IPS-18a (cell line): ENCODE measurements at regions not wholly inside any gene's neighbourhood (a gene's known extent, or its start where the extent isn't known, plus 50 kb on each side); places are given as distances from the start of the nearest gene placed in this dataset.
"Not testable (repeated sequence)": the region's sequence is repeated elsewhere in the genome, so short reads cannot be mapped to it uniquely, and the experiment has no call there.

Source experiments
- H3K27ac ChIP-seq: one replicate; pipeline ENCODE4 v1.5.1; 2013; ENCODE audit warnings: low read length
- H3K27me3 ChIP-seq: one replicate; pipeline ENCODE4 v1.6.1; 2013; ENCODE audit warnings: mild to moderate bottlenecking, low read length; ENCODE audit not compliant: control insufficient read depth, insufficient read depth
- H3K36me3 ChIP-seq: one replicate; pipeline ENCODE4 v1.6.1; 2013; ENCODE audit warnings: low read depth, low read length; ENCODE audit not compliant: control insufficient read depth
- H3K4me1 ChIP-seq: one replicate; pipeline ENCODE4 v1.6.1; 2013; ENCODE audit warnings: low read depth, low read length; ENCODE audit not compliant: control insufficient read depth
- H3K4me3 ChIP-seq: one replicate; pipeline ENCODE4 v1.5.1; 2013; ENCODE audit warnings: low read length
- H3K9ac ChIP-seq: one replicate; pipeline ENCODE4 v1.6.1; 2013; ENCODE audit warnings: mild to moderate bottlenecking, low read length, moderate library complexity
- H3K9me3 ChIP-seq: one replicate; pipeline ENCODE4 v1.6.1; 2013; ENCODE audit warnings: low read depth, low read length; ENCODE audit not compliant: control insufficient read depth

- Histone ChIP-seq H3K36me3 (no peaks in the 10 kb centered on the region), H3K9me3 (no peaks in the 10 kb centered on the region), H3K27me3 (no peaks in the 10 kb centered on the region), H3K9ac (no peak overlapping the region), H3K27ac (no peak overlapping the region), H3K4me3 (no peak overlapping the region), H3K4me1 (no peaks in the 10 kb centered on the region)
Observed at GRCh38 chr9:129542741-129543140, 78.2 kb downstream of the C9orf50 start.

DNA sequence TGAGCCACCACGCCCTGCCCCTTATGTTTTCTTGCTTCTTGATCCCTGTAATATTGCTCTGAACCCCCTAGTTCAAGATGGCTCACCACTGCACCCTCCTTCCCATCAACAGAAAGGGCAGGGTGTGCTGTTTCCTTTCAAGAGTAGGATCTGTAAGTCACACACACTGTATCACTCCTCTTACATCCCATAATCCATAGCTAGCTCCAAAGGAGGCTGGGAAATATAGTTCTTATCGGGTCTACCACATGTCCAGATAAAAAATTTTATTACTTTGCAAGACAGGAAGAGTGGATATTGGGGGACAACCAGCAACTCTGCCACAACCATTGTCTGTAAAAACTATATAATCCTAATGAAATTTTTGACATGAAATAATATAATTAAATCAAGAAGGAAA lies 79.6 kb downstream of the C9orf50 start:
- no peak overlapping the region for H3K27ac ChIP-seq
- no peaks in the 10 kb centered on the region for H3K36me3 ChIP-seq
- no peaks in the 10 kb centered on the region for H3K4me1 ChIP-seq
- H3K9ac ChIP-seq = no peak overlapping the region
- H3K4me3 ChIP-seq = no peak overlapping the region
- no peaks in the 10 kb centered on the region for H3K27me3 ChIP-seq
- H3K9me3 ChIP-seq = no peaks in the 10 kb centered on the region

DNA sequence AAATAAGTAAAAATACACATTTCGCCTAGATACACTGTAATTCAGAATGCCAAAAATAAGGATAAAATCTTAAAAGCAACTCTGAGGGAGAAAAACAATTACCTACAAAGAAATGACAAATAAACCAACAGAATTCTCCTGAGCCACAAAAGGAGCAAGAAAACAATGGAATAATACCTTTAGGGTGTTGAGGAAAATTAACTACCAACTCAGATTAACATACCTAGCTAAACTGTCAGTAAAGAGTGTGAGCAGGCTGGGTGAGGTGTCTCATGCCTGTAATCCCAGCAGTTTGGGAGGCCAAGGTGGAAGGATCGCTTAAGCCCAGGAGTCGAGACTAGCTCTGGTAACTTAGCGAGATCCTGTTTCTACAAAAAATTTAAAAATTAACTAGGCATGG lies 81.5 kb downstream of the C9orf50 start:
- Histone ChIP-seq H3K27ac (no peak overlapping the region), H3K36me3 (no peaks in the 10 kb centered on the region), H3K9ac (no peak overlapping the region), H3K9me3 (no peaks in the 10 kb centered on the region), H3K4me1 (no peaks in the 10 kb centered on the region), H3K27me3 (no peaks in the 10 kb centered on the region), H3K4me3 (no peak overlapping the region)

DNA sequence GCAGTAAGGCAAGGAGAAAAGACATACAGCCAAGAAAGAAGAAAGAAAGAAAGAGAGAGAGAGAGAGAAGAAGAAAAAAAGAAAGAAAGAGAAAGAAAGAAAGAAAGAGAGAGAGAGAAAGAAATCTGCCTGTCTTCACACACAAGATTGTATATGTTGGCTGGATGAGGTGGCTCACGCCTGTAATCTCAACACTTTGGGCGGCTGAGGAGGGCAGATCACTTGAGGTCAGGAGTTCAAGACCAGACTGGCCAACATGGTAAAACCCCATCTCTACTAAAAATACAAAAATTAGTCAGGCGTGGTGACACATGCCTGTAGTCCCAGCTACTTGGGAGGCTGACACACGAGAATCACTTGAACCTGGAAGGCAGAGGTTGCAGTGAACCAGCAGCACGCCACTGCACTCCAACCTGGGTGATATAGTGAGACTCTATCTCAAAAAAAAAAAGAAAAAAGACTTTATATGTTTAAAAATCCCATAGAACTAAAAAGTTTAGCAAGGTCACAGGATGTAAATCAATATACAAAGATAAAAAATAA lies 89.0 kb downstream of the C9orf50 start:
- not testable (repeated sequence) for H3K4me3 ChIP-seq, H3K9ac ChIP-seq, H3K4me1 ChIP-seq, H3K27ac ChIP-seq, H3K36me3 ChIP-seq, H3K27me3 ChIP-seq, H3K9me3 ChIP-seq

DNA sequence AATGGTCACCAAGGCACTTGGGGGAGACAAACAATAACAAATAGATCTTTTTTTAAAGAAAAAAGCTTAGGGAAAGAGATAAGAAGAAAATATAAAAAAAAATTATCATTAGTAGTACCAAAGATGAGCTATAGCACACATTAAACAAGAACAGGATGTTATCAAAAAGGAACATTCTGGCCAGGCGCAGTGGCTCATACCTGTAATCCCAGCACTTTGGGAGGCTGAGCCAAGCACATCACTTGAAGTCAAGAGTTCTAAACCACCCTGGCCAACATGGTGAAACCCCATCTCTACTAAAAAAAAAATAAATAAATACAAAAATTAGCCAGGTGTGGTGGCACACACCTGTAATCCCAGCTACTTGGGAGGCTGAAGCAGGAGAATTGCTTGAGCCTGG lies 92.9 kb downstream of the C9orf50 start:
- not testable (repeated sequence) for H3K27ac ChIP-seq, H3K4me3 ChIP-seq, H3K36me3 ChIP-seq, H3K27me3 ChIP-seq, H3K4me1 ChIP-seq, H3K9me3 ChIP-seq, H3K9ac ChIP-seq

GRCh38 chr9:129525656-129526196 lies 95.2 kb downstream of the C9orf50 start:
- Histone ChIP-seq H3K4me1 (peaks cover 3% of the 10 kb centered on the region), H3K27me3 (no peaks in the 10 kb centered on the region), H3K9me3 (no peaks in the 10 kb centered on the region), H3K36me3 (no peaks in the 10 kb centered on the region), H3K27ac (no peak overlapping the region), H3K9ac (no peak overlapping the region), H3K4me3 (no peak overlapping the region)

DNA sequence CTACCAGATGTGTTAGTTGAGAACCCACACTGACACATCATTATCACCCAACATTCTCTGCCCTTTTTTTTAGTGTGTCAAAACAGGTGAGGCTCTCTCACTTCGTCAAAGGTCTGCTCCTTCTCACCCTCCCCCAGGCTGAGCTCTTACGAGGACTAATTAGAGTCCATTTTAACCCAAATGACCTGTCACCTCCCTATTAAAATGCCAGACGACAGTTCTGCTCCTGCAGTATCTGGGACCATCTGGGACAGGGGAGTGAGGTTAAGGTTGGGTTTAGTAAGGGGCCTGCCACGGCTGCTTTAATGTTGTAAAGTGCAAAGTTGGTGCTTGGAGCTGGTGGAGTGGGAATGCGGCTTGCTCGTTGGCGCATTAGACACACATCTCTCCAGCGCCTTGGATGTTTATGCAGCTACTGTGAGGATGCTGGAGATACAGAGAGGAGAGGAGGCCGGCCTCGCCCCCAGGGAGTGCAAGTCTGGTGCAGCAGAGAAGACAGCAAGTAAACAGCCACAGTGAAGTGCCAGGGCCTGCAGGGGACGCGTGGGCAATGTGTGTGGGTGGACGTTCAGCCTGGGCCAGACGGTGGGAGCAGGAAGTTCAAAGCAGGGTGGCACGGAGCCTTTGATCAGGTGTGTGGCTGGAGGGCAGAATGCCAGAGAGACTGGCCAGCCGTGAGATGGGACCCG lies 96.2 kb downstream of the C9orf50 start:
- H3K4me1 ChIP-seq = peaks cover 3% of the 10 kb centered on the region
- H3K9ac ChIP-seq = no peak overlapping the region
- H3K36me3 ChIP-seq = no peaks in the 10 kb centered on the region
- no peaks in the 10 kb centered on the region for H3K9me3 ChIP-seq
- H3K27ac ChIP-seq = no peak overlapping the region
- no peak overlapping the region for H3K4me3 ChIP-seq
- no peaks in the 10 kb centered on the region for H3K27me3 ChIP-seq

DNA sequence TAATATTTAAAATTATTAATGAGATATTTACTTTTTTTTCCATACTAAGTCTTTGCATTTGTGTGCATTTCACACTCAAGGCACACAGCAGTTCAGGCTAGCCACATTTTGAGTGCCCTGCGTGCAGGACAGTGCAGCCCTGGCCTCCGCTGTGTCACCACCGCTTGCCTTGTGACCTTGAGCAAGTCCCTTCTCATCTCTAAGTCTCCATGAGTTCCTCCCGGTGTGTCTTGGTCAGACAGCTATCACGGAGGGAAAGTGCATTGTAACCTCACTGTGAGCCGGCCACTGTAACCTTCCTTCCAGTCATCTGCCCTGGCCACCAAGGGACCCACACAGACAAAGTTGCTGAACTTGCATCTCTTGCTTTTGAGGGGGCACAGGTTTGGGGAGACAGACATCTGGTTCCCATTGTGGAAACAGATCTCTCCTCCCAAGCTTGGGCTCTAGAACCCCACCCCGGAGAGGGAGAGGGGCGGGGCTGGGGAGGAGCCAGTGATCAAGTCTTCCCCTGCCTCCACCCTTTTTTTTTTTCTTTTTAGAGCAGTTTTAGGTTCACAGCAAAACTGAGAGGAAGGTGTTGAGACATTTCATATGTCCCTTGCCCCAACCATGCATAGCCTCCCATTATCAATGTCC lies 96.8 kb downstream of the C9orf50 start:
- Histone ChIP-seq H3K27ac (no peak overlapping the region), H3K4me1 (peaks cover 3% of the 10 kb centered on the region), H3K27me3 (no peaks in the 10 kb centered on the region), H3K36me3 (no peaks in the 10 kb centered on the region), H3K4me3 (no peak overlapping the region), H3K9ac (no peak overlapping the region), H3K9me3 (no peaks in the 10 kb centered on the region)

- Histone ChIP-seq H3K27ac (no peak overlapping the region), H3K36me3 (no peaks in the 10 kb centered on the region), H3K4me1 (peaks cover 3% of the 10 kb centered on the region), H3K9me3 (no peaks in the 10 kb centered on the region), H3K9ac (no peak overlapping the region), H3K4me3 (no peak overlapping the region), H3K27me3 (no peaks in the 10 kb centered on the region)
Observed at GRCh38 chr9:129522351-129522750, 98.5 kb downstream of the C9orf50 start.

DNA sequence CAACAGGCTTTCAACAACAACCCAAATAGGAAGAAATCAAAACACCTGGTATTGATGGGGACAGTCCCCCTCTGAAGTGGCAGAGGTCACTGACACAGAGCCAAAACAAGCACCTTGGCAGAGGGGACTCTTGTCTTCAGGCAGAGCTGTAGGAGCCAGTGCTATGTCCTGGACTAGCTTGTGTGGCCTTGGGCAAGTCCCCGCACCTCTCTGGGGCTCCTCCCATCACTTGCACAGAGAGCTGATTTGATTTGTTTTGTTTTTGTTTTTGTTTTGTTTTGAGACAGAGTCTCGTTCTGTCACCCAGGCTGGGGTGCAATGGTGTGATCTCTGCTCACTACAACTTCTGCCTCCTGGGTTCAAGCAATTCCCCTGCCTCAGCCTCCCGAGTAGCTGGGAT lies 100.8 kb downstream of the C9orf50 start:
- Histone ChIP-seq H3K9me3 (no peaks in the 10 kb centered on the region), H3K4me1 (peaks cover 3% of the 10 kb centered on the region), H3K9ac (no peak overlapping the region), H3K27me3 (no peaks in the 10 kb centered on the region), H3K4me3 (no peak overlapping the region), H3K36me3 (no peaks in the 10 kb centered on the region), H3K27ac (no peak overlapping the region)

DNA sequence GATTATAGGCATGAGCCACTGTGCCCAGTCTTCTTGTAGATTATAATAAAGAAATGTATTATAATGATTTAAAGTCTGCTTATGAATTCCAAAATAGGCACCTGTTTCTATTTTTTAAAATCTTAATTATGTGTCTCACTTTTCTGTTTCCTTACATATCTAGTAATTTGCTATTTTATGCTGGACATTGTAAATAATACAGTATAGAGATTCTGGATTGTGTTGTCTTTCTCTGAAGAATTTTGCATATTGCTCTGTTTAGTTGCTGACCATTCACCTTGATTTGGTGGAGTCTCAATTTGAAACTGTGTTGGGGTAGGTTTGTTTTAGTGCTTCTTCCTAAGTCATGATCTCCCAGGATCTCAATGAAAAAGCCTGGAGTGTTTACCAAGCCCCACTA lies 102.8 kb downstream of the C9orf50 start:
- Histone ChIP-seq H3K27ac (no peak overlapping the region), H3K9me3 (peaks cover 15% of the 10 kb centered on the region)

DNA sequence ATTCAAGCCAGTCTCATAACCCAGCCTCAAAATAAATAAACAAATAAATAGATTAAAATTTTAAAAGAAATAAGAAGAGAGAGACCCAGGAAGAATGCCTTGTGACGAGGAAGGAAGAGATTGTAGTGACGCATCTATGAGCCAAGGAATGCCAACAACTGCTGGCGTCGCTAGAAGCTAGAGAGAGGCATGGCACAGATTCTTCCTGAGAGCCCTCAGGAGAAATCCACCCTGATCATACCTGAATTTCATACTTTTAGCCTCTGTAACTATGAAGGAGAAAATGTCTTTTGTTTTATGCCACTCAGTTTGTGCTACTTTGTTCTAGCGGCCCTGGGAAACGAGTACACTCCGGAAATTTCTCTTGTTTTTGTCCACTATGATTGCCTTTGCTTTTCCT lies 103.9 kb downstream of the C9orf50 start:
- H3K4me1 ChIP-seq = no peaks in the 10 kb centered on the region
- H3K4me3 ChIP-seq = no peak overlapping the region
- H3K9me3 ChIP-seq = peaks cover 15% of the 10 kb centered on the region
- H3K27ac ChIP-seq = no peak overlapping the region
- H3K27me3 ChIP-seq = no peaks in the 10 kb centered on the region
- H3K36me3 ChIP-seq = no peaks in the 10 kb centered on the region
- no peak overlapping the region for H3K9ac ChIP-seq

More for the DNA sequence above, 102.8 kb downstream of the C9orf50 start:
- Histone ChIP-seq H3K27me3 (no peaks in the 10 kb centered on the region), H3K4me3 (no peak overlapping the region), H3K4me1 (no peaks in the 10 kb centered on the region), H3K9ac (no peak overlapping the region), H3K36me3 (no peaks in the 10 kb centered on the region)
